SK-N-DZ (cell line): ENCODE measurements at regions not wholly inside any gene's neighbourhood (a gene's known extent, or its start where the extent isn't known, plus 50 kb on each side); places are given as distances from the start of the nearest gene placed in this dataset.
A peak's percentile ranks its signal among the peaks of the same experiment; 100 is the strongest.

ENCODE experiments used
- DNase-seq: peaks from one replicate; pipeline ENCODE4 v3.0.0-alpha.2; 2015; ENCODE audit warnings: low spot score

GRCh38 chr18:40018266-40018665 is 1936.8 kb upstream of the PIK3C3 start:
- no peak for DNase-seq

- peak; percentile 32 for DNase-seq
These were observed 1938.0 kb upstream of the PIK3C3 start for GRCh38 chr18:40017021-40017420.

- no peak for DNase-seq
These were observed 1938.6 kb upstream of the PIK3C3 start for GRCh38 chr18:40016405-40016804.

- peak; percentile 75 for DNase-seq
These were observed 1941.9 kb upstream of the PIK3C3 start for GRCh38 chr18:40013001-40013609.

- DNase-seq: no peak
These were observed 1943.8 kb upstream of the PIK3C3 start for GRCh38 chr18:40011201-40011600.

GRCh38 chr18:40006634-40007033 is 1948.4 kb upstream of the PIK3C3 start:
- peak; percentile 29 for DNase-seq

GRCh38 chr18:40004246-40004645 is 1950.8 kb upstream of the PIK3C3 start:
- DNase-seq: no peak

- no peak for DNase-seq
These were observed 1956.7 kb upstream of the PIK3C3 start for GRCh38 chr18:39998317-39998716.

GRCh38 chr18:39994498-39994897 is 1960.5 kb upstream of the PIK3C3 start:
- no peak for DNase-seq

- no peak for DNase-seq
These were observed 1963.3 kb upstream of the PIK3C3 start for GRCh38 chr18:39991696-39992265.

- no peak for DNase-seq
These were observed 1964.5 kb upstream of the PIK3C3 start for GRCh38 chr18:39990540-39990939.

- no peak for DNase-seq
These were observed 1978.3 kb upstream of the PIK3C3 start for GRCh38 chr18:39976771-39977170.

GRCh38 chr18:39972521-39972920 is 1982.5 kb upstream of the PIK3C3 start:
- DNase-seq: no peak

- DNase-seq: no peak
These were observed 1985.1 kb upstream of the PIK3C3 start for GRCh38 chr18:39969803-39970494.

- DNase-seq: no peak
These were observed 1988.8 kb upstream of the PIK3C3 start for GRCh38 chr18:39966275-39966674.

GRCh38 chr18:39962546-39962945 is 1992.5 kb upstream of the PIK3C3 start:
- no peak for DNase-seq

- DNase-seq: no peak
These were observed 1994.5 kb upstream of the PIK3C3 start for GRCh38 chr18:39960550-39960949.

- no peak for DNase-seq
These were observed 1995.2 kb upstream of the PIK3C3 start for GRCh38 chr18:39959839-39960238.

- DNase-seq: no peak
These were observed 1996.2 kb upstream of the PIK3C3 start for GRCh38 chr18:39958876-39959275.

- no peak for DNase-seq
These were observed 2002.2 kb upstream of the PIK3C3 start for GRCh38 chr18:39952816-39953215.

GRCh38 chr18:39951142-39951720 is 2003.8 kb upstream of the PIK3C3 start:
- DNase-seq: no peak

- DNase-seq: no peak
These were observed 2008.4 kb upstream of the PIK3C3 start for GRCh38 chr18:39946623-39947061.

GRCh38 chr18:39945076-39945475 is 2010.0 kb upstream of the PIK3C3 start:
- DNase-seq: no peak
